ENCODE measurements at regions not wholly inside any gene's neighbourhood (a gene's known extent, or its start where the extent isn't known, plus 50 kb on each side); places are given as distances from the start of the nearest gene placed in this dataset.
"Not testable (repeated sequence)": the region's sequence is repeated elsewhere in the genome, so short reads cannot be mapped to it uniquely, and the experiment has no call there.

- DNase-seq (ENCODE audit: low read depth) = not testable (repeated sequence)
These were observed 338.8 kb upstream of the SOX9 start for GRCh38 chr17:71782021-71782420.

GRCh38 chr17:71790791-71791190, 330.0 kb upstream of the SOX9 start:
- peak; percentile 4 for DNase-seq (ENCODE audit: low read depth)

- DNase-seq (ENCODE audit: low read depth) = no peak
These were observed 329.5 kb upstream of the SOX9 start for GRCh38 chr17:71791311-71791710.

GRCh38 chr17:71792966-71793365, 327.9 kb upstream of the SOX9 start:
- peak; percentile 48 for DNase-seq (ENCODE audit: low read depth)

GRCh38 chr17:71793518-71793917, 327.3 kb upstream of the SOX9 start:
- no peak for DNase-seq (ENCODE audit: low read depth)

- no peak for DNase-seq (ENCODE audit: low read depth)
These were observed 322.1 kb upstream of the SOX9 start for GRCh38 chr17:71798701-71799100.

GRCh38 chr17:71799657-71800056, 321.2 kb upstream of the SOX9 start:
- no peak for DNase-seq (ENCODE audit: low read depth)

- DNase-seq (ENCODE audit: low read depth) = no peak
These were observed 319.5 kb upstream of the SOX9 start for GRCh38 chr17:71801301-71801700.

- DNase-seq (ENCODE audit: low read depth) = no peak
These were observed 318.2 kb upstream of the SOX9 start for GRCh38 chr17:71802663-71803062.

- no peak for DNase-seq (ENCODE audit: low read depth)
These were observed 317.1 kb upstream of the SOX9 start for GRCh38 chr17:71803656-71804284.

GRCh38 chr17:71809537-71809936, 311.3 kb upstream of the SOX9 start:
- no peak for DNase-seq (ENCODE audit: low read depth)

- not testable (repeated sequence) for DNase-seq (ENCODE audit: low read depth)
These were observed 307.0 kb upstream of the SOX9 start for GRCh38 chr17:71813861-71814260.

GRCh38 chr17:71821511-71821910, 299.3 kb upstream of the SOX9 start:
- DNase-seq (ENCODE audit: low read depth) = no peak

GRCh38 chr17:71824671-71825070, 296.1 kb upstream of the SOX9 start:
- no peak for DNase-seq (ENCODE audit: low read depth)

GRCh38 chr17:71825687-71826086, 295.1 kb upstream of the SOX9 start:
- no peak for DNase-seq (ENCODE audit: low read depth)

- DNase-seq (ENCODE audit: low read depth) = peak; percentile 45
These were observed 292.6 kb upstream of the SOX9 start for GRCh38 chr17:71828182-71828596.

- DNase-seq (ENCODE audit: low read depth) = no peak
These were observed 290.0 kb upstream of the SOX9 start for GRCh38 chr17:71830866-71831265.

- DNase-seq (ENCODE audit: low read depth) = no peak
These were observed 277.8 kb upstream of the SOX9 start for GRCh38 chr17:71842986-71843385.

- no peak for DNase-seq (ENCODE audit: low read depth)
These were observed 275.5 kb upstream of the SOX9 start for GRCh38 chr17:71845337-71845736.

GRCh38 chr17:71846561-71847110, 274.2 kb upstream of the SOX9 start:
- DNase-seq (ENCODE audit: low read depth) = no peak

- no peak for DNase-seq (ENCODE audit: low read depth)
These were observed 270.7 kb upstream of the SOX9 start for GRCh38 chr17:71849783-71850768.

- DNase-seq (ENCODE audit: low read depth) = no peak
These were observed 270.0 kb upstream of the SOX9 start for GRCh38 chr17:71850812-71851211.

GRCh38 chr17:71855010-71855409, 265.8 kb upstream of the SOX9 start:
- DNase-seq (ENCODE audit: low read depth) = no peak

Measured in EH (cell line).